Gastroesophageal sphincter (tissue), 4 donors: ENCODE measurements at regions not wholly inside any gene's neighbourhood (a gene's known extent, or its start where the extent isn't known, plus 50 kb on each side); places are given as distances from the start of the nearest gene placed in this dataset.

Experiments used
- ATAC-seq: fragments of 150-250 bp; one replicate; pipeline ENCODE4 v1.9.1; 2016; ENCODE audit warnings: mild to moderate bottlenecking, moderate library complexity
- H3K27ac ChIP-seq, 4 donors: fragments of 200-600 bp; sonication (generic) in 3 of 4; 1 replicate in 3 of 4; 2 replicates in 1 of 4; pipeline ENCODE4 v1.5.1; 2016 to 2019
- H3K27me3 ChIP-seq: fragments of 200-600 bp; sonication (generic); one replicate; pipeline ENCODE4 v1.5.1; 2019
- H3K36me3 ChIP-seq, 2 donors: fragments of 200-600 bp; sonication (generic); one replicate each; pipeline ENCODE4 v1.5.1; 2019; ENCODE audit warnings: control low read depth in 1 of 2
- H3K4me1 ChIP-seq, 3 donors: fragments of 200-600 bp; sonication (generic); 1 replicate in 2 of 3; 2 replicates in 1 of 3; pipeline ENCODE4 v1.5.1; 2016 to 2019; ENCODE audit warnings: control low read depth in 2 of 3
- H3K4me3 ChIP-seq, 2 donors: fragments of 200-600 bp; sonication (generic); one replicate each; pipeline ENCODE4 v1.5.1; 2019; ENCODE audit warnings: mild to moderate bottlenecking in 1 of 2, moderate library complexity in 1 of 2
- H3K9me3 ChIP-seq, 3 donors: fragments of 200-600 bp; sonication (generic); one replicate each; pipeline ENCODE4 v1.5.1; 2017 to 2019; ENCODE audit warnings: control low read depth in 2 of 3
- EP300 ChIP-seq: sonication (generic); formaldehyde crosslinking; IDR thresholded peaks from one replicate; pipeline ENCODE4 v1.6.1; 2017; ENCODE audit warnings: antibody characterized with exemption, mild to moderate bottlenecking
- POLR2A ChIP-seq, 2 donors: fragments of 450-650 bp; IDR thresholded peaks; one replicate each; pipeline ENCODE4 v1.6.1; 2017; ENCODE audit warnings: antibody characterized with exemption in 2 of 2, mild to moderate bottlenecking in 2 of 2, moderate library complexity in 1 of 2
- POLR2AphosphoS5 ChIP-seq: sonication (generic); formaldehyde crosslinking; IDR thresholded peaks from one replicate; pipeline ENCODE4 v1.6.1; 2017; ENCODE audit warnings: antibody characterized with exemption
- WGBS, 2 donors: methylation state at CpG; one replicate each; pipeline ENCODE4 v1.1.5; 2018; ENCODE audit warnings: low coverage in 1 of 2; 5-methylcytosine and 5-hydroxymethylcytosine counted together
- TF ChIP-seq, protein P1 (sequence below), 4 experiments: fragments of 200-600 bp in 2 of 4; fragments of 450-650 bp in 2 of 4; sonication (generic) in 1 of 4; IDR thresholded peaks; one replicate each; pipeline ENCODE4 v1.5.1; 2017 to 2019; ENCODE audit warnings: antibody characterized with exemption in 4 of 4, mild to moderate bottlenecking in 2 of 4, moderate library complexity in 2 of 4

DNA sequence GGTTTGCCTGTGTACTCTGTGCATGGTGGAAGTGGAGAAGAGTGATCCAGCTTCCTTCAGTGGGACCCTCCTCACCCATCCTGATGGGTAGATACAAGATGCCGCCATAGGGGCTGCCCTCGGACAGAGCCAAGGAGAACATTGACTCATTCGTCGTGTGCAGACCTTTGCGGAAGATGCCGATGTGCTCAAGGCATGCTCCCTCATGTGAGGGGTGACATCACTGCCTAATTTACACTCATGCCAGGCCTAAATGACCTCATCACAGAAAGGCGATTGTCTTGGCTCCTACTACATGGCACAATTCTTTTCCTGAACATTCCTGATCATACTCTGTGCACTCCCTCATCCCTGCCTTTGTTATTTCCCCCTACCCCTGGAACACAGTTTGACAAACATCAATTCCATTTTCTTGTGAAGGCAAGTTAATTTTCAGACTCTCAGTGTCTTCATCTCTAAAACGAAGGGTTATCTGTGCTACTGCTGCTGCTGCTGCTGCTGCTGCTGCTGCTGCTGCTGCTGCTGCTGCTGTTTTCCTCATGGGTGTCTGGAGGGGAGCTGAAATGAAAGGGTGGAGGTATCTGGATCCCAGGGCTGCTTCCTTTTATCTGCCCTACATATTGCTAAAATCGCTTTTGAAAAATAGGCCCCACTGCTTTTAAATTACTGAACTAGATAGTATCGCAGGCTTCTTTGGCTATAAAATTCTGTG is 146.5 kb upstream of the ARGLU1 start:
- 88 to 91% methylated on average over 3 to 7 of the region's 10 CpGs for WGBS, 2 donors
- Histone ChIP-seq H3K27ac (peak overlapping the region in 2 of 4 donors; percentile 71), H3K4me1 (peaks cover 3 to 42% (median 4%) of the 10 kb centered on the region in 3 donors), H3K9me3 (no peaks in the 10 kb centered on the region), H3K36me3 (no peaks in the 10 kb centered on the region), H3K27me3 (no peaks in the 10 kb centered on the region), H3K4me3 (no peak overlapping the region)
- TF ChIP-seq EP300 = no peak
- TF ChIP-seq POLR2A (IDR thresholded peaks at IDR 0.05) = no peak
- TF ChIP-seq, protein P1, sequence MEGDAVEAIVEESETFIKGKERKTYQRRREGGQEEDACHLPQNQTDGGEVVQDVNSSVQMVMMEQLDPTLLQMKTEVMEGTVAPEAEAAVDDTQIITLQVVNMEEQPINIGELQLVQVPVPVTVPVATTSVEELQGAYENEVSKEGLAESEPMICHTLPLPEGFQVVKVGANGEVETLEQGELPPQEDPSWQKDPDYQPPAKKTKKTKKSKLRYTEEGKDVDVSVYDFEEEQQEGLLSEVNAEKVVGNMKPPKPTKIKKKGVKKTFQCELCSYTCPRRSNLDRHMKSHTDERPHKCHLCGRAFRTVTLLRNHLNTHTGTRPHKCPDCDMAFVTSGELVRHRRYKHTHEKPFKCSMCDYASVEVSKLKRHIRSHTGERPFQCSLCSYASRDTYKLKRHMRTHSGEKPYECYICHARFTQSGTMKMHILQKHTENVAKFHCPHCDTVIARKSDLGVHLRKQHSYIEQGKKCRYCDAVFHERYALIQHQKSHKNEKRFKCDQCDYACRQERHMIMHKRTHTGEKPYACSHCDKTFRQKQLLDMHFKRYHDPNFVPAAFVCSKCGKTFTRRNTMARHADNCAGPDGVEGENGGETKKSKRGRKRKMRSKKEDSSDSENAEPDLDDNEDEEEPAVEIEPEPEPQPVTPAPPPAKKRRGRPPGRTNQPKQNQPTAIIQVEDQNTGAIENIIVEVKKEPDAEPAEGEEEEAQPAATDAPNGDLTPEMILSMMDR (IDR thresholded peaks at IDR 0.05) = no peak
- no peak for TF ChIP-seq POLR2AphosphoS5
- ATAC-seq = peak; percentile 62

DNA sequence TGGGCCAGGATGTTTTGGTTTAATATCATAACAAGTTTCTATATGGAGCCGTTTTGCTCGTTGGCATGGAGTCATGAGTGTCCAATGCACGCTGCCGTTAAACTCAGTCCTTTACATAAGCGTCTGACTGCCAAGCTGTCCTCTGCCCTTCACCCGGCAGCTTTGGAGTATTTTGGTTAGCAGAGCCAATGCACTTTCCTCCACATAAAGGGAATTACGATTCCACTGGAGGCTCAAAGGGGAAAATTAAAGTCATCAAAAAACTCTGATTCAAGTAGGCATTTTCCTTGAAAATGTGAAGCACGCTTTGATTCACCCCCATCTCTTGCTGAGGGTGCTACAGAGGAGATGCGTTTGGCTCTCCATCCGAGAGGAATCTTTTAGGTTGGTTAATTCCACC is 144.4 kb upstream of the ARGLU1 start:
- no peak overlapping the region for H3K4me3 ChIP-seq
- 17 to 61% methylated on average over 6 to 10 of the region's 10 CpGs for WGBS, 2 donors
- H3K36me3 ChIP-seq = no peaks in the 10 kb centered on the region
- ATAC-seq = no peak
- H3K27me3 ChIP-seq = no peaks in the 10 kb centered on the region
- peak overlapping the region; percentile 47 to 75 (median 71) for H3K27ac ChIP-seq
- no peaks in the 10 kb centered on the region for H3K9me3 ChIP-seq
- peaks cover 3 to 46% (median 4%) of the 10 kb centered on the region in 3 donors for H3K4me1 ChIP-seq
- no peak for TF ChIP-seq POLR2AphosphoS5
- no peak for TF ChIP-seq POLR2A (IDR thresholded peaks at IDR 0.05)
- no peak for TF ChIP-seq EP300
- TF ChIP-seq, protein P1 (IDR thresholded peaks at IDR 0.05) = no peak

DNA sequence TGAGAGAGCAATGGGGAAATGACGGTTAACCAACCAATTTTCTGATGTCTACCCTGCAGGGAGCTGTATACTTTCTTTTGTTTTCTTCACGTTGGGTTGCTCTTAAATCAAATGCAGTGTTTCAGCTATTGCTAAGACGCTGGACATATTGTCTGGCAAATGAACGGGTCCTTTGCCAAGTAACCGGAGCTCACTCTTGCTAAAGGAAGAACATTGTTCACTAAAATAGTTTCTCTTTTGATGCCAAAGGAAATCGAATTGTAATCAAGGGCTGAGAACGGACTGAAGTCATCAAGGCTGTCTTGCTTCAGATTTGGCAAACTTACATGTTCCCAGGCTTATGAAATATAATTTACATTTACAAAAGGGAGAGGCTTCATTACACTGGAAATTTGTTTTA is 142.3 kb upstream of the ARGLU1 start:
- peak overlapping the region; percentile 57 to 75 (median 69) for H3K27ac ChIP-seq
- H3K9me3 ChIP-seq = no peaks in the 10 kb centered on the region
- H3K27me3 ChIP-seq = no peaks in the 10 kb centered on the region
- ATAC-seq = peak; percentile 14
- no peak for TF ChIP-seq POLR2A (IDR thresholded peaks at IDR 0.05)
- no peak for TF ChIP-seq POLR2AphosphoS5
- TF ChIP-seq, protein P1 (IDR thresholded peaks at IDR 0.05) = no peak
- no peak for TF ChIP-seq EP300
- H3K4me1 ChIP-seq = peaks cover 3 to 46% (median 4%) of the 10 kb centered on the region in 3 donors
- H3K4me3 ChIP-seq = peak overlapping the region; percentile 30 to 31
- WGBS, 2 donors = 14% methylated on average over 5 to 7 of the region's 7 CpGs
- H3K36me3 ChIP-seq = no peaks in the 10 kb centered on the region

DNA sequence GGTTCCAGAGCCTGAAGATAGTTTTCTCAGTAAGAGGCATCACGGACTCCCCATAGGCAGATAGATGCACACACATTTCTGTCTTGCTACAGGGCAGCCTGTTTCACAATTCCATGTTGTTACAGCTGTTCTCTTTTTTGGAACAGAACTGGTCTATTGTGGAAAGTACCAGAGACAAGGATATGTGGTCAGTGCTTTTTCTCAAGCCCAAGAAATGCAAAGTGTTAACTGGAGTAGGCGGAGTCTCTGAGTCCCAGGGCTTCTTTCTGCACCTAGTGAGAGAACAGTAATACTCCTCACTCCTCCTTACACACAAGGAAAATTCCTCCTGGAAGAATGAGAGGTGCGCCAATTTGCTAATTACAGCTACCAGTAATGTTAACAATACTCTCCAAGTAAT is 141.6 kb upstream of the ARGLU1 start:
- H3K4me3 ChIP-seq = peak overlapping the region; percentile 30 to 31
- H3K27me3 ChIP-seq = no peaks in the 10 kb centered on the region
- peaks cover 3 to 46% (median 4%) of the 10 kb centered on the region in 3 donors for H3K4me1 ChIP-seq
- 22 to 51% methylated on average over 3 of the region's 3 CpGs for WGBS, 2 donors
- TF ChIP-seq, protein P1 (IDR thresholded peaks at IDR 0.05) = no peak
- peak overlapping the region; percentile 50 to 75 (median 69) for H3K27ac ChIP-seq
- H3K36me3 ChIP-seq = no peaks in the 10 kb centered on the region
- no peaks in the 10 kb centered on the region for H3K9me3 ChIP-seq
- peak; percentile 60 for ATAC-seq

DNA sequence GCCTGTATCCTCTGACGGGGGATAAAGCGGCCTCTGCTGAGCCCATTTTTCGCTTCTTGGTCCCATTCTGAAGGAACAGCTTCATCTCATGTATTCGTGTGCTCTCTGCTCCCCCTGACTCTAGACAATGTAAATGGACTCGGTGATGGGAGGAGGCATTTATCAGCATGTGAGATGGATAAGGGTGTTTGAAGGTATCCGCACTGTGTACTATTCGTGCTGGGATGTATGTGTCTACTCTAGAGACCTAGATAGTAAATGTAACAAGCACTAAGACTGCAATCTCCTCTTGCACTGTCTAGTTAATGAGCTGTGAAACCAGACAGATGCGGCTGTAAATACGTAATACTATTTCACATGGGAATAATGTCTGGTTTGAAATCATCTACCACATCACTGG is 134.6 kb upstream of the ARGLU1 start:
- Histone ChIP-seq H3K36me3 (no peaks in the 10 kb centered on the region), H3K4me1 (no peaks in the 10 kb centered on the region), H3K4me3 (no peak overlapping the region), H3K9me3 (no peaks in the 10 kb centered on the region), H3K27ac (peak overlapping the region in 2 of 4 donors; percentile 14 to 47), H3K27me3 (no peaks in the 10 kb centered on the region)
- WGBS, 2 donors = 56 to 86% methylated on average over 6 to 9 of the region's 9 CpGs
- TF ChIP-seq POLR2A (IDR thresholded peaks at IDR 0.05) = no peak
- TF ChIP-seq, protein P1 (IDR thresholded peaks at IDR 0.05) = no peak
- TF ChIP-seq EP300 = no peak
- no peak for TF ChIP-seq POLR2AphosphoS5
- no peak for ATAC-seq
